SK-N-SH (cell line): ENCODE measurements at regions not wholly inside any gene's neighbourhood (a gene's known extent, or its start where the extent isn't known, plus 50 kb on each side); places are given as distances from the start of the nearest gene placed in this dataset.
"Not testable (repeated sequence)": the region's sequence is repeated elsewhere in the genome, so short reads cannot be mapped to it uniquely, and the experiment has no call there.

ENCODE experiments used
- CTCF ChIA-PET: fragments of 300-600, 350-600 bp; formaldehyde crosslinking; extraction: SDS; loops from one replicate; lab custom pipeline; 2021; lab: Yijun Ruan, JAX
- POLR2A ChIA-PET: fragments of 350-600 bp; sonication (Branson Sonifier 250); formaldehyde crosslinking; extraction: SDS; loops from one replicate; lab custom pipeline; 2020; ENCODE audit warnings: antibody characterized with exemption, inconsistent platforms; lab: Yijun Ruan, JAX
- DNase-seq: peaks from one replicate; pipeline ENCODE4 v3.0.0; 2012
- H2AFZ ChIP-seq: fragments of 200-600 bp; sonication (generic); 2 replicates; pipeline ENCODE4 v1.8.1; 2016; ENCODE audit warnings: antibody characterized with exemption, mild to moderate bottlenecking, low read depth
- H3F3A ChIP-seq: fragments of 200-600 bp; sonication (generic); replicated peaks from 2 replicates; pipeline ENCODE3; 2016; ENCODE audit warnings: antibody characterized with exemption, mild to moderate bottlenecking; ENCODE audit not compliant: insufficient read depth
- H3K27ac ChIP-seq, 2 experiments: fragments of 200-500 bp in 1 of 2; fragments of 200-600 bp in 1 of 2; sonication (Bioruptor generic) in 1 of 2; sonication (generic), shearing (Covaris generic) in 1 of 2; 2 replicates each; pipeline versions ENCODE4 v1.5.1 to v1.6.1; 2014 to 2016; ENCODE audit warnings: low read depth in 2 of 2, inconsistent platforms in 1 of 2, low read length in 1 of 2, mild to moderate bottlenecking in 1 of 2, mixed read lengths in 1 of 2
- H3K27me3 ChIP-seq: fragments of 200-600 bp; sonication (generic), shearing (Covaris generic); 2 replicates; pipeline ENCODE4 v1.6.1; 2016; ENCODE audit warnings: mixed run types; ENCODE audit not compliant: insufficient read depth
- H3K36me3 ChIP-seq, 2 experiments: fragments of 200-500 bp in 1 of 2; fragments of 200-600 bp in 1 of 2; sonication (Bioruptor generic) in 1 of 2; sonication (generic) in 1 of 2; replicated peaks in 1 of 2; 2 replicates each; pipeline versions ENCODE3 to v1.5.1; 2014 to 2016; ENCODE audit warnings: low read length in 1 of 2, mild to moderate bottlenecking in 1 of 2; ENCODE audit not compliant: insufficient read depth in 2 of 2, control insufficient read depth in 1 of 2
- H3K4me1 ChIP-seq, 2 experiments: fragments of 200-500 bp in 1 of 2; fragments of 200-600 bp in 1 of 2; sonication (Bioruptor generic) in 1 of 2; sonication (generic), shearing (Covaris generic) in 1 of 2; 2 replicates each; pipeline versions ENCODE4 v1.5.1 to v1.6.1; 2014 to 2016; ENCODE audit warnings: low read depth in 1 of 2, low read length in 1 of 2, mixed run types in 1 of 2; ENCODE audit not compliant: insufficient read depth in 2 of 2, control insufficient read depth in 1 of 2
- H3K4me2 ChIP-seq: fragments of 200-600 bp; sonication (generic), shearing (Covaris generic); 2 replicates; pipeline ENCODE4 v1.6.1; 2017; ENCODE audit warnings: mixed run types
- H3K4me3 ChIP-seq, 2 experiments: fragments of 200-500 bp in 1 of 2; fragments of 200-600 bp in 1 of 2; sonication (Bioruptor generic) in 1 of 2; sonication (generic), shearing (Covaris generic) in 1 of 2; 2 replicates each; pipeline versions ENCODE4 v1.5.1 to v1.8.1; 2014 to 2016; ENCODE audit warnings: low read depth in 2 of 2, inconsistent platforms in 1 of 2, low read length in 1 of 2, mild to moderate bottlenecking in 1 of 2, mixed read lengths in 1 of 2, moderate library complexity in 1 of 2
- H3K79me2 ChIP-seq: fragments of 200-600 bp; sonication (generic); 2 replicates; pipeline ENCODE4 v1.8.1; 2017; ENCODE audit warnings: mild to moderate bottlenecking; ENCODE audit not compliant: insufficient read depth
- H3K9ac ChIP-seq: fragments of 200-600 bp; sonication (generic); 2 replicates; pipeline ENCODE4 v1.6.1; 2017; ENCODE audit warnings: mixed run types
- H3K9me2 ChIP-seq: fragments of 200-600 bp; sonication (generic); 2 replicates; pipeline ENCODE4 v1.6.1; 2017; ENCODE audit warnings: mixed run types
- H3K9me3 ChIP-seq: fragments of 200-600 bp; sonication (generic); 2 replicates; pipeline ENCODE4 v1.6.1; 2017; ENCODE audit warnings: mixed run types, mild to moderate bottlenecking, moderate library complexity
- H4K20me1 ChIP-seq: fragments of 200-600 bp; sonication (generic); 2 replicates; pipeline ENCODE4 v1.6.1; 2017; ENCODE audit warnings: mild to moderate bottlenecking, mixed run types; ENCODE audit not compliant: insufficient read depth
- CHD2 ChIP-seq: fragments of 150-350 bp; IDR thresholded peaks from 2 replicates; pipeline ENCODE4 v1.6.1; 2018; ENCODE audit warnings: low read length; ENCODE audit not compliant: partially characterized antibody
- ELF1 ChIP-seq: IDR thresholded peaks from 2 replicates; pipeline ENCODE4 v1.4.0; 2012
- EP300 ChIP-seq, 2 experiments: IDR thresholded peaks; 2 replicates each; pipeline versions ENCODE4 v1.4.0 to v1.6.1; 2012; ENCODE audit warnings: borderline replicate concordance in 1 of 2, low read depth in 1 of 2, low read length in 1 of 2
- FOSL2 ChIP-seq: IDR thresholded peaks from 2 replicates; pipeline ENCODE4 v1.4.0; 2012; ENCODE audit warnings: low read depth, mild to moderate bottlenecking, moderate library complexity, borderline replicate concordance
- GATA2 ChIP-seq: sonication (generic); formaldehyde crosslinking; IDR thresholded peaks from 2 replicates; pipeline ENCODE4 v1.5.0; 2020; ENCODE audit warnings: mild to moderate bottlenecking, missing genetic modification reagents
- JUND ChIP-seq: IDR thresholded peaks from 2 replicates; pipeline ENCODE4 v1.4.0; 2012
- MAX ChIP-seq: IDR thresholded peaks from 2 replicates; pipeline ENCODE4 v1.4.0; 2012; ENCODE audit warnings: low read depth
- MEF2A ChIP-seq: IDR thresholded peaks from 2 replicates; pipeline ENCODE4 v1.4.0; 2012; ENCODE audit warnings: low read depth, borderline replicate concordance
- MXI1 ChIP-seq: IDR thresholded peaks from 2 replicates; pipeline ENCODE4 v1.6.1; 2012; ENCODE audit warnings: mild to moderate bottlenecking, low read depth, low read length, improper control_type of control experiment
- NFIC ChIP-seq: IDR thresholded peaks from 2 replicates; pipeline ENCODE4 v1.4.0; 2012; ENCODE audit warnings: borderline replicate concordance
- RAD21 ChIP-seq: IDR thresholded peaks from 2 replicates; pipeline ENCODE4 v1.6.1; 2012; ENCODE audit warnings: mild to moderate bottlenecking, low read length
- RCOR1 ChIP-seq: fragments of 150-350 bp; IDR thresholded peaks from 2 replicates; pipeline ENCODE4 v1.6.1; 2017; ENCODE audit warnings: antibody characterized with exemption, low read length
- SIN3A ChIP-seq: IDR thresholded peaks from 2 replicates; pipeline ENCODE4 v1.6.1; 2012; ENCODE audit warnings: low read depth, mild to moderate bottlenecking, low read length, moderate library complexity, borderline replicate concordance
- TAF1 ChIP-seq: IDR thresholded peaks from 2 replicates; pipeline ENCODE4 v1.6.1; 2012; ENCODE audit warnings: low read depth, mild to moderate bottlenecking, low read length, moderate library complexity, borderline replicate concordance
- TCF12 ChIP-seq: IDR thresholded peaks from 2 replicates; pipeline ENCODE4 v1.4.0; 2012
- TEAD4 ChIP-seq: IDR thresholded peaks from 2 replicates; pipeline ENCODE4 v1.4.0; 2012; ENCODE audit warnings: mild to moderate bottlenecking, borderline replicate concordance; ENCODE audit not compliant: insufficient read depth
- USF2 ChIP-seq: fragments of 150-350 bp; IDR thresholded peaks from 2 replicates; pipeline ENCODE4 v1.6.1; 2017; ENCODE audit warnings: antibody characterized with exemption, low read length, low read depth, borderline replicate concordance
- YY1 ChIP-seq: IDR thresholded peaks from 2 replicates; pipeline ENCODE4 v1.4.0; 2012; ENCODE audit warnings: low read depth, mild to moderate bottlenecking
- ZBTB33 ChIP-seq: IDR thresholded peaks from 2 replicates; pipeline ENCODE4 v1.4.0; 2012; ENCODE audit warnings: low read depth, borderline replicate concordance
- WGBS: methylation state at CpG from one replicate; pipeline ENCODE4 v1.1.6; 2017; ENCODE audit warnings: low lambda C conversion rate; 5-methylcytosine and 5-hydroxymethylcytosine counted together
- TF ChIP-seq, protein P1 (sequence below): IDR thresholded peaks from 2 replicates; pipeline ENCODE4 v1.4.0; 2012; ENCODE audit warnings: low read depth, borderline replicate concordance

- Histone ChIP-seq H3K4me1 (peaks cover 0 to 2% of the 10 kb centered on the region in 2 experiments; a peak in 1 of 4 replicates), H3K4me2 (no peak overlapping the region), H3K9me3 (no peaks in the 10 kb centered on the region), H3K4me3 (no peak overlapping the region), H3K9me2 (no peaks in the 10 kb centered on the region), H3K27me3 (no peaks in the 10 kb centered on the region), H3K27ac (no peak overlapping the region), H3K9ac (no peak overlapping the region), H2AFZ (no peak overlapping the region; the same call in 1 of the 2 replicates), H3K36me3 (peaks cover 0 to 3% of the 10 kb centered on the region in 2 experiments), H3F3A (peaks cover 1% of the 10 kb centered on the region), H4K20me1 (no peaks in the 10 kb centered on the region), H3K79me2 (no peaks in the 10 kb centered on the region)
- WGBS, result 76% methylated on average over 4 of the region's 4 CpGs
- ChIA-PET POLR2A (no interaction called here), CTCF (no interaction called here)
- TF ChIP-seq FOSL2 (no peak), ELF1 (no peak), SIN3A (no peak), ZBTB33 (no peak), MXI1 (no peak), YY1 (no peak), MAX (no peak), CHD2 (no peak), GATA2 (CRISPR knock-in tag) (no peak), RAD21 (no peak), MEF2A (no peak), RCOR1 (no peak), EP300 (IDR thresholded peaks at IDR 0.05; ENCODE audit: borderline replicate concordance in 1 of 2, low read depth in 1 of 2, low read length in 1 of 2) (no peak), TEAD4 (no peak), USF2 (no peak), TCF12 (no peak), NFIC (no peak), JUND (no peak), TAF1 (no peak)
- TF ChIP-seq, protein P1, sequence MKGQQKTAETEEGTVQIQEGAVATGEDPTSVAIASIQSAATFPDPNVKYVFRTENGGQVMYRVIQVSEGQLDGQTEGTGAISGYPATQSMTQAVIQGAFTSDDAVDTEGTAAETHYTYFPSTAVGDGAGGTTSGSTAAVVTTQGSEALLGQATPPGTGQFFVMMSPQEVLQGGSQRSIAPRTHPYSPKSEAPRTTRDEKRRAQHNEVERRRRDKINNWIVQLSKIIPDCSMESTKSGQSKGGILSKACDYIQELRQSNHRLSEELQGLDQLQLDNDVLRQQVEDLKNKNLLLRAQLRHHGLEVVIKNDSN, result no peak
- no peak for DNase-seq
Measured at GRCh38 chr6:128704601-128705000, 178.3 kb upstream of the LAMA2 start.

DNA sequence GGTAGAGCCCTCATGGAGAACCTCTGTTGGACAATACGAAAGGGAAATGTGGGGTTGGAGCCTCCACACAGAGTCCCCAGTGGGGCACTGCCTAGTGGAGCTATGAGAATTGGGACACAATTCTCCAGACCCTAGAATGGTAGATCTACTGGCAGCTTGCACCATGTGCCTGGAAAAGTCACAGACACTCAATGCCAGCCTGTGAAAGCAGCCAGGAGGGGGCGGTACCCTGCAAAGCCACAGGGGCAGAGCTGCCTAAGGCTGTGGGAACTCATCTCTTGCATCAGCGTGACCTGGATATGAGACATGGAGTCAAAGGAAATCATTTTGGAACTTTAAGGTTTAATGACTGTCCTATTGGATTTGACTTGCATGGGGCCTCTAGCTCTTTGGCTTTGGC is 179.1 kb upstream of the LAMA2 start:
- H3K9ac ChIP-seq, H4K20me1 ChIP-seq, H3K27ac ChIP-seq, POLR2A ChIA-PET, H3K9me2 ChIP-seq, H3K36me3 ChIP-seq, H3K27me3 ChIP-seq, H3F3A ChIP-seq, H3K4me3 ChIP-seq, H3K79me2 ChIP-seq, DNase-seq, H3K4me1 ChIP-seq, H3K4me2 ChIP-seq, H3K9me3 ChIP-seq, H2AFZ ChIP-seq, CTCF ChIA-PET: not testable (repeated sequence)
- WGBS, result 93% methylated on average over 3 of the region's 3 CpGs
